Uterus (tissue), 3 donors: ENCODE measurements at regions not wholly inside any gene's neighbourhood (a gene's known extent, or its start where the extent isn't known, plus 50 kb on each side); places are given as distances from the start of the nearest gene placed in this dataset.

ENCODE experiments used
- DNase-seq, 2 donors: peaks; one replicate each; pipeline ENCODE4 v3.0.0-alpha.2; 2019 to 2020
- H3K27ac ChIP-seq, 2 donors: fragments of 200-600 bp; sonication (generic); 1 replicate in 1 of 2; 2 replicates in 1 of 2; pipeline ENCODE4 v1.5.1; 2016 to 2018
- H3K27me3 ChIP-seq, 2 donors: fragments of 200-600 bp; sonication (generic); one replicate each; pipeline ENCODE4 v1.5.1; 2018 to 2019; ENCODE audit warnings: control low read depth in 1 of 2
- H3K36me3 ChIP-seq, 2 donors: fragments of 200-600 bp; sonication (generic); one replicate each; pipeline ENCODE4 v1.5.1; 2019; ENCODE audit warnings: control low read depth in 1 of 2
- H3K4me1 ChIP-seq, 2 donors: fragments of 200-600 bp; sonication (generic); one replicate each; pipeline ENCODE4 v1.5.1; 2018 to 2019; ENCODE audit warnings: control low read depth in 1 of 2
- H3K4me3 ChIP-seq, 2 donors: fragments of 200-600 bp; sonication (generic); 1 replicate in 1 of 2; 2 replicates in 1 of 2; pipeline ENCODE4 v1.5.1; 2018 to 2019; ENCODE audit warnings: mild to moderate bottlenecking in 1 of 2
- H3K9me3 ChIP-seq, 2 donors: fragments of 200-600 bp; sonication (generic); one replicate each; pipeline ENCODE4 v1.5.1; 2019; ENCODE audit warnings: control low read depth in 1 of 2
- POLR2A ChIP-seq, 2 donors: fragments of 450-650 bp; IDR thresholded peaks; one replicate each; pipeline ENCODE4 v1.6.1; 2016; ENCODE audit warnings: antibody characterized with exemption in 2 of 2, mild to moderate bottlenecking in 1 of 2, moderate library complexity in 1 of 2
- intact Hi-C: fragments of 100-400 bp; cut with DNase I; formaldehyde crosslinking; loops from one replicate; pipeline ENCODE4 v1.15.1; 2023; ENCODE audit warnings: low total_unique reads
- TF ChIP-seq, protein P1 (sequence below), 4 experiments: fragments of 200-600 bp in 2 of 4; fragments of 450-650 bp in 2 of 4; sonication (generic) in 2 of 4; IDR thresholded peaks; one replicate each; pipeline ENCODE4 v1.5.1; 2016 to 2019; ENCODE audit warnings: antibody characterized with exemption in 4 of 4, mild to moderate bottlenecking in 2 of 4, moderate library complexity in 1 of 4
- donor health status: DM: yes; HTN: yes; CAD: no.

DNA sequence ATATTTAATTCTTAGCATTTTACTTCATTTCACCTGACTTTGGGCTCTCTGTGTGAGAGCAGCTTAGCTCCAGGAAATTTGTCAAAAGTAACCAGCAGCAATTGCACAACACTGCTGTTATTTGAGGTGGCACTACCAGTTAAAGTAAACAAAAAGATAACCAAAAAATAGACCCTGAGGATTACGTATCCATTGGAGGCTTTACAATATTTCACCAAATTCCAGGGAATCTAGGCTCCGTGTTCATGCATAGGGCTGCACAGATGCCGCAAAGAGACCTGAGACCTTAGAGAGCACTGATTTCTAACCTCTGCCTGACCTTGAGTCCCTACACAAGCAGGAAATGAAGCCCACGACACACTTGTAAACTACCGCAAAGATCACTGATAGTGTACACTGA lies 1392.7 kb upstream of the CDH6 start:
- no peak for TF ChIP-seq POLR2A (IDR thresholded peaks at IDR 0.05)
- TF ChIP-seq, protein P1, sequence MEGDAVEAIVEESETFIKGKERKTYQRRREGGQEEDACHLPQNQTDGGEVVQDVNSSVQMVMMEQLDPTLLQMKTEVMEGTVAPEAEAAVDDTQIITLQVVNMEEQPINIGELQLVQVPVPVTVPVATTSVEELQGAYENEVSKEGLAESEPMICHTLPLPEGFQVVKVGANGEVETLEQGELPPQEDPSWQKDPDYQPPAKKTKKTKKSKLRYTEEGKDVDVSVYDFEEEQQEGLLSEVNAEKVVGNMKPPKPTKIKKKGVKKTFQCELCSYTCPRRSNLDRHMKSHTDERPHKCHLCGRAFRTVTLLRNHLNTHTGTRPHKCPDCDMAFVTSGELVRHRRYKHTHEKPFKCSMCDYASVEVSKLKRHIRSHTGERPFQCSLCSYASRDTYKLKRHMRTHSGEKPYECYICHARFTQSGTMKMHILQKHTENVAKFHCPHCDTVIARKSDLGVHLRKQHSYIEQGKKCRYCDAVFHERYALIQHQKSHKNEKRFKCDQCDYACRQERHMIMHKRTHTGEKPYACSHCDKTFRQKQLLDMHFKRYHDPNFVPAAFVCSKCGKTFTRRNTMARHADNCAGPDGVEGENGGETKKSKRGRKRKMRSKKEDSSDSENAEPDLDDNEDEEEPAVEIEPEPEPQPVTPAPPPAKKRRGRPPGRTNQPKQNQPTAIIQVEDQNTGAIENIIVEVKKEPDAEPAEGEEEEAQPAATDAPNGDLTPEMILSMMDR (IDR thresholded peaks at IDR 0.05): no peak
- no peak overlapping the region for H3K27ac ChIP-seq
- no peaks in the 10 kb centered on the region for H3K9me3 ChIP-seq
- no peaks in the 10 kb centered on the region for H3K4me1 ChIP-seq
- intact Hi-C loops: no loop called here
- no peak for DNase-seq
- no peak overlapping the region for H3K4me3 ChIP-seq
- no peaks in the 10 kb centered on the region for H3K36me3 ChIP-seq
- H3K27me3 ChIP-seq: no peaks in the 10 kb centered on the region

DNA sequence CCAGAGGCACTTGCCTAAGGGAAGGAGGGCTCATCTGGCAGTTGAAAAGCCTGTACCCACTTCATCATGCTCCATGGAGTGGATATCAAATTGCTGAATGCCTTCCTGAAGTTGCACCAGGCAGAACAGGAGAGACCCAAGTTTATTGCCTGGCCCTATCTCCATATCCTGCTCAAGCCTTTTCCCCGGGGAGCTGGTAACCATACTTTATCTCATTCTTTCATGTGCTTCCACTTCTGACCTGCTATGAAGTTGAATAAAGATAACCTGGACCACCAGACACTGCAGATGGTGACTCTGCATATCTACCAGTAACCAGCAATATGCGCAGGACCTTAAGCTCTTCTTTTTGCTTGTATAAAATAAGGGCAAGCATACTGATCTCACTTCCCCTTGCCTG lies 1397.5 kb upstream of the CDH6 start:
- DNase-seq: no peak
- Histone ChIP-seq H3K4me3 (no peak overlapping the region), H3K27me3 (no peaks in the 10 kb centered on the region), H3K27ac (no peak overlapping the region), H3K9me3 (no peaks in the 10 kb centered on the region), H3K4me1 (no peaks in the 10 kb centered on the region), H3K36me3 (no peaks in the 10 kb centered on the region)
- no peak for TF ChIP-seq POLR2A (IDR thresholded peaks at IDR 0.05)
- TF ChIP-seq, protein P1 (IDR thresholded peaks at IDR 0.05): no peak
- intact Hi-C loops: no loop called here

DNA sequence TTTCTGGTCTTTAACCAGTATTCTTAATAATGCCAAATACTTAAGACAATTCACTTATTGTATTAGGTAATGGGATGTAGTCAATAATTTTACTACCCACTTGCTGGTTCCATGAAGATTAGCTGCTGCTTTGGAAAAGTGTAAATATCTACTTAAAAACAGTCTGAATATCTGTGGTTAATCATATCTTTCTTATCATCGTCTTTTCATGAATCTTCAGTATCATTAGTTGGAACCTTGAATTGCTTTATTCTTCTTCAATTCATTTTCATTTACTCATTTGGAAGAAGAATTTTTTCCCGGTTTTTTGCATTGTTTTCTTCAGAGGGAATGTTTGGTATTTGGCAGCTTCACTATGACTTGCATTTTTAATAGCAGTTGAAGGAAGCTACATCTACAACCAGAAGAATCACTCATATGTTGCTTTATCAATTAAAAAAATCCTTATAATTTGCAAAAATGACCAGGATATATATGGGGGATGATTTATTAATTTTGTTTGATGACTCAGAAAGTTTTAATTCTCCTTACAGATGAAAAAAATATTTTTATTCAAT lies 1398.3 kb upstream of the CDH6 start:
- no peak overlapping the region for H3K4me3 ChIP-seq
- no peak overlapping the region for H3K27ac ChIP-seq
- H3K4me1 ChIP-seq: no peaks in the 10 kb centered on the region
- TF ChIP-seq POLR2A (IDR thresholded peaks at IDR 0.05): no peak
- TF ChIP-seq, protein P1 (IDR thresholded peaks at IDR 0.05): no peak
- no peaks in the 10 kb centered on the region for H3K36me3 ChIP-seq
- no peaks in the 10 kb centered on the region for H3K27me3 ChIP-seq
- no peaks in the 10 kb centered on the region for H3K9me3 ChIP-seq
- intact Hi-C loops: no loop called here
- no peak for DNase-seq

DNA sequence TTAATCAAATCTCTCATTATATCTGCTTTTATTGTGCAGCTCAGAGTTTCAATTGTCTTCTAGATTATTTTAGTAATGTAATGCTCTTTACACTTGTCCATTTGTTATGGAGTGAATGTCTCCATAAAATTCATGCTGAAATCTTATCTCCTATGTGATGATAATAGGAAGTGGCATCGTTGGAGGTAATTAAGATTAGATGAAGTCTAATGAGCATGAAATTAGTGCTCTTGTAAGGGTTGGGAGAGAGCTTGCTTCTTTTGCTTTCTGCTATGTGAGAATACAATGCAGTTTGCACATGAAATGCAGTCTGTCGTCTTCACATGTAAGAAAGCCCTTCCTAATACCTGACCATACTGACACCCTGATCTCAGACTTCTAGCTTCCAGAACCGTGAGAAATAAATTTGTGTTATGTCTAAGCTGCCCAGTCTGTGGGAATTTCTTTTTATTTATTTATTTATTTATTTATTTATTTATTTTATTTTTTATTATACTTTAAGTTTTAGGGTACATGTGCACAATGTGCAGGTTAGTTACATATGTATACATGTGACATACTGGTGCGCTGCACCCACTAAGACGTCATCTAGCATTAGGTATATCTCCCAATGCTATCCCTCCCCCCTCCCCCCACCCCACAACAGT lies 1399.2 kb upstream of the CDH6 start:
- Histone ChIP-seq H3K27ac (no peak overlapping the region), H3K9me3 (no peaks in the 10 kb centered on the region), H3K4me1 (no peaks in the 10 kb centered on the region), H3K36me3 (no peaks in the 10 kb centered on the region), H3K4me3 (no peak overlapping the region), H3K27me3 (no peaks in the 10 kb centered on the region)
- no peak for DNase-seq
- TF ChIP-seq, protein P1 (IDR thresholded peaks at IDR 0.05): no peak
- TF ChIP-seq POLR2A (IDR thresholded peaks at IDR 0.05): no peak
- intact Hi-C loops: no loop called here

DNA sequence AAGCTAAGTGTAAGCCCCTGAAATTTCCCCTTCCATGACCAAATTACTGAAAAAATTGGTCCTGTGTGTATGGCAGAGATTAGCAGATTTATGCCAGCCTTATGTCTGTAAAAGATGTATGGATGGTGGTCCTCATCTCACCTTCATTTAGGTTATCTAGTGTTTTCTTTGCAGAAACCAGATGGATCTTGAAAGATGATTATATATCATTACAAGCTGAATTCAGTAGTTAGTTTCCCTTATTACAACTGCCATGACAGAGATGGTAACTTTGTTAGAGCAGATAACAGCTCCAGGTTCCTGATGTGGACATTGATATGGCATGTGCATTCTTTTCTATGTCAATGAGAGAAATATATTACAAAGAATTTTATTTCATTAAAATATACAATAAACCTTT lies 1403.2 kb upstream of the CDH6 start:
- no peak for DNase-seq
- intact Hi-C loops: no loop called here
- H3K4me3 ChIP-seq: no peak overlapping the region
- H3K9me3 ChIP-seq: no peaks in the 10 kb centered on the region
- no peaks in the 10 kb centered on the region for H3K36me3 ChIP-seq
- H3K27ac ChIP-seq: no peak overlapping the region
- H3K27me3 ChIP-seq: no peaks in the 10 kb centered on the region
- no peaks in the 10 kb centered on the region for H3K4me1 ChIP-seq
- TF ChIP-seq, protein P1 (IDR thresholded peaks at IDR 0.05): no peak
- TF ChIP-seq POLR2A (IDR thresholded peaks at IDR 0.05): no peak
